ENCODE measurements at regions not wholly inside any gene's neighbourhood (a gene's known extent, or its start where the extent isn't known, plus 50 kb on each side); places are given as distances from the start of the nearest gene placed in this dataset.

- TF ChIP-seq CTCF (IDR thresholded peaks at IDR 0.05) (no peak), POLR2A (IDR thresholded peaks at IDR 0.05) (no peak), POLR2AphosphoS5 (IDR thresholded peaks at IDR 0.05) (no peak)
These were observed 206.7 kb upstream of the PROK2 start for GRCh38 chr3:71991681-71992080.
